Neural crest cell (in vitro differentiated cells): ENCODE measurements at regions not wholly inside any gene's neighbourhood (a gene's known extent, or its start where the extent isn't known, plus 50 kb on each side); places are given as distances from the start of the nearest gene placed in this dataset.
"Not testable (repeated sequence)": the region's sequence is repeated elsewhere in the genome, so short reads cannot be mapped to it uniquely, and the experiment has no call there.

Experiments used
- DNase-seq: peaks from one replicate; pipeline ENCODE4 v3.0.0; 2021; ENCODE audit warnings: low read depth, mixed read lengths, low spot score
- H3K27ac Mint-ChIP-seq: one replicate; pipeline ENCODE4 v1.8.0; 2021; ENCODE audit warnings: mild to moderate bottlenecking, mixed read lengths; ENCODE audit not compliant: unreplicated experiment
- H3K27me3 Mint-ChIP-seq: 2 replicates; pipeline ENCODE4 v1.8.0; 2021; ENCODE audit warnings: low read depth, mild to moderate bottlenecking, mixed read lengths
- H3K36me3 Mint-ChIP-seq: 2 replicates; pipeline ENCODE4 v1.8.0; 2021; ENCODE audit warnings: low read depth, mild to moderate bottlenecking, mixed read lengths
- H3K4me1 Mint-ChIP-seq: 2 replicates; pipeline ENCODE4 v1.8.0; 2021; ENCODE audit warnings: mixed read lengths
- H3K4me3 Mint-ChIP-seq: one replicate; pipeline ENCODE4 v1.8.0; 2021; ENCODE audit warnings: mild to moderate bottlenecking, mixed read lengths
- H3K9me3 Mint-ChIP-seq: 2 replicates; pipeline ENCODE4 v1.8.0; 2021; ENCODE audit warnings: mixed read lengths
- TF ChIP-seq, protein P1 (sequence below): fragments of 200-600 bp; sonication (generic); conservative IDR thresholded peaks from 2 replicates; pipeline ENCODE4 v1.5.0; 2021; ENCODE audit warnings: antibody characterized with exemption, mild to moderate bottlenecking

DNA sequence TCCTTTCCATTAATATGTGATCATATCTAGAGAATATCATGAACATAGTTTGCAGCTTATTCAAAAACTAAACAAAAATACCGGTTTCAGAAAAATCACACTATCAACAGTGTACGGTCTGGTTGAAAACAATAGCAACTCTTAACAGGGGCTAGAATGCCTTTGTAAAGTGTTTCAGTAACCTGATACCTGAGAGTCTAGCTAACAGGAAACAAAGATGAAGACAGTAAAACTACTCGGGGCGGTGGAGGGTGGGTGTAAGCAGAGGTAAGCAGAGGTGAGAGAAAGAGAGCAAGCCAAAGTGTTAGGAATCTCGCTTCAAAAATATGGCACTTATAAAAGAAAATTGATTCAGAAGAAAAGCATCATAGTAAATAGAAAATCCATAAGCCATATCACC, 109.0 kb upstream of the RGPD4 start:
- H3K27ac Mint-ChIP-seq, result no peak overlapping the region
- no peaks in the 10 kb centered on the region for H3K9me3 Mint-ChIP-seq
- no peaks in the 10 kb centered on the region for H3K27me3 Mint-ChIP-seq
- H3K4me1 Mint-ChIP-seq, result peaks cover 5% of the 10 kb centered on the region
- TF ChIP-seq, protein P1, sequence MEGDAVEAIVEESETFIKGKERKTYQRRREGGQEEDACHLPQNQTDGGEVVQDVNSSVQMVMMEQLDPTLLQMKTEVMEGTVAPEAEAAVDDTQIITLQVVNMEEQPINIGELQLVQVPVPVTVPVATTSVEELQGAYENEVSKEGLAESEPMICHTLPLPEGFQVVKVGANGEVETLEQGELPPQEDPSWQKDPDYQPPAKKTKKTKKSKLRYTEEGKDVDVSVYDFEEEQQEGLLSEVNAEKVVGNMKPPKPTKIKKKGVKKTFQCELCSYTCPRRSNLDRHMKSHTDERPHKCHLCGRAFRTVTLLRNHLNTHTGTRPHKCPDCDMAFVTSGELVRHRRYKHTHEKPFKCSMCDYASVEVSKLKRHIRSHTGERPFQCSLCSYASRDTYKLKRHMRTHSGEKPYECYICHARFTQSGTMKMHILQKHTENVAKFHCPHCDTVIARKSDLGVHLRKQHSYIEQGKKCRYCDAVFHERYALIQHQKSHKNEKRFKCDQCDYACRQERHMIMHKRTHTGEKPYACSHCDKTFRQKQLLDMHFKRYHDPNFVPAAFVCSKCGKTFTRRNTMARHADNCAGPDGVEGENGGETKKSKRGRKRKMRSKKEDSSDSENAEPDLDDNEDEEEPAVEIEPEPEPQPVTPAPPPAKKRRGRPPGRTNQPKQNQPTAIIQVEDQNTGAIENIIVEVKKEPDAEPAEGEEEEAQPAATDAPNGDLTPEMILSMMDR, result no peak
- no peak for DNase-seq
- no peak overlapping the region for H3K4me3 Mint-ChIP-seq
- no peaks in the 10 kb centered on the region for H3K36me3 Mint-ChIP-seq

DNA sequence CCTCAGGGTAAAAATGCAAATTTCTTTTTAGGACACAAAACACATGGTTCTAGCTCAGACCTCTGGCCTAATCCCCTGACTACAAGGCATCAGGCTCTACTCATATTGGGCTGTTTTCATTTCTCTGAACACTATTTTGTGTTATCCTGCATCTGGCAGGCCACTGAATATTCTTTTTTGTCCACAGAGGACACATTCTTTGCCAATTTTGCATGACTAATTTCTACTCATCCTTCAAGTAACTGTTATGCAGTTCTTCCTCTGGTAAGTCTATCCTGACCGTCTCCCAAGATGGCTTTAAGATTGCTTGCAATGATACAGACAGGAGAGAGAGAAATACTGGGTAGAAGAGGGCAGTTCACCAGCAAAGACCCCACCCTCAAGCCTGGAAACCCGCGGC, 107.6 kb upstream of the RGPD4 start:
- H3K27ac Mint-ChIP-seq, result no peak overlapping the region
- H3K9me3 Mint-ChIP-seq, result no peaks in the 10 kb centered on the region
- TF ChIP-seq, protein P1, result no peak
- DNase-seq, result no peak
- H3K4me1 Mint-ChIP-seq, result peaks cover 5% of the 10 kb centered on the region
- no peak overlapping the region for H3K4me3 Mint-ChIP-seq
- no peaks in the 10 kb centered on the region for H3K36me3 Mint-ChIP-seq
- no peaks in the 10 kb centered on the region for H3K27me3 Mint-ChIP-seq

DNA sequence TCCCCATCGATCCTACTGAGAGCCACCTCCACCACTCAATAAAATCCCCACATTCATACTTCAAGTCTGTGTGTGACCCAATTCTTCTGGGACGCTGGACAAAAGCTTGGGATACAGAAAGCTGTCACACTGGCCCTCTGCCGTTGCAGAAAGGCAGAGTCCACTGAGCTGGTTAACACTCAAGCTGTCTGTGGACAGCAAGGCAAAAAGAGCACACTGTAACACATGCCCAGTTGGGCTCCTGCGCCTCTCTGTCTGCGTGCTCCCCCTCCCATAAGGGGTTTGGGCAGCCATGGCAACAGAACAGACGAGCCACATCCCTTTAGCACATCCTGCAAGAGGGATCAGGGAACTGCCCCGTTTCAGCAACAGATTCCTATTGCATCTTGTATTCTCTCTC, 106.9 kb upstream of the RGPD4 start:
- peaks cover 5% of the 10 kb centered on the region for H3K4me1 Mint-ChIP-seq
- H3K9me3 Mint-ChIP-seq, result no peaks in the 10 kb centered on the region
- no peak for DNase-seq
- no peak overlapping the region for H3K27ac Mint-ChIP-seq
- H3K36me3 Mint-ChIP-seq, result no peaks in the 10 kb centered on the region
- TF ChIP-seq, protein P1, result no peak
- H3K27me3 Mint-ChIP-seq, result no peaks in the 10 kb centered on the region
- H3K4me3 Mint-ChIP-seq, result no peak overlapping the region

DNA sequence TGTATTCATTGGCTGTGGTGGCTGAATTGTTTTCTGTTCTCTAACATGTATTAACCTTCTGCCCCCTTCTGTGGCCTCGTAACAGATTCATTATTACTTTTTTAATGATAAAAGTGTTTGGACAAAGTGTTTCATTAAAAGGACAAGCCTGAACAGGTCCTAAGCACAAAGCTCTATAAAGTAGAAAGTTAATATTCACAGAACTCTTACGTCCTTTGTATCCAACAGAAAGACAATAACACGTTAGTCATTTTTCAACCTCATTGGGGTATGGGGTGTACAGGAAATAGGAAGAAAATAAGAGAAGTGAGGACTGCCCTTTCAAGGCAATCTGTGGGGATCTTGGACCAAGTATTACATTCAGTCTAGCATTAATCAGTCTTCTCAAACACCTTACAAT, 105.5 kb upstream of the RGPD4 start:
- Mint-ChIP-seq H3K4me3 (no peak overlapping the region), H3K9me3 (no peaks in the 10 kb centered on the region), H3K27me3 (no peaks in the 10 kb centered on the region), H3K27ac (no peak overlapping the region), H3K36me3 (no peaks in the 10 kb centered on the region), H3K4me1 (peaks cover 5% of the 10 kb centered on the region)
- TF ChIP-seq, protein P1, result no peak
- no peak for DNase-seq

DNA sequence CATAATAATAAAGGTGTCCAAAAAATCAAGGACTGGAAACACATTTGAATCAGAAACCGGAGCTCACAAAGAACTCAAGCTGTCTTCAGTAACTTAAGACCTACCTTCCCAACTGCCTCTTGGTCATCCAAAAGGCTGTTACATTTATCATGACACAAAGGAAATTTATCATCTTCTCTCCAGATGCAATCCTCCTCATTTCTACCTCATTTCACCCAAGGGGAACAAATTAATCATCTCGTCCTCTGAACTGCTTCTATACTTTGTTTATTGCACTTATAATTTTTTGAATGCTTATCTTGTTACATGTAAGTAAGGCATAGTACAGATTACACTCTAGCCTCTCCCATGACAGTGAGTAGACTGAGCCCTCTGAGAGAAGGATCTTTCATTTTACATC, 105.1 kb upstream of the RGPD4 start:
- Mint-ChIP-seq H3K27me3 (no peaks in the 10 kb centered on the region), H3K9me3 (no peaks in the 10 kb centered on the region), H3K4me3 (no peak overlapping the region), H3K4me1 (peaks cover 5% of the 10 kb centered on the region), H3K36me3 (no peaks in the 10 kb centered on the region), H3K27ac (no peak overlapping the region)
- TF ChIP-seq, protein P1, result no peak
- no peak for DNase-seq

DNA sequence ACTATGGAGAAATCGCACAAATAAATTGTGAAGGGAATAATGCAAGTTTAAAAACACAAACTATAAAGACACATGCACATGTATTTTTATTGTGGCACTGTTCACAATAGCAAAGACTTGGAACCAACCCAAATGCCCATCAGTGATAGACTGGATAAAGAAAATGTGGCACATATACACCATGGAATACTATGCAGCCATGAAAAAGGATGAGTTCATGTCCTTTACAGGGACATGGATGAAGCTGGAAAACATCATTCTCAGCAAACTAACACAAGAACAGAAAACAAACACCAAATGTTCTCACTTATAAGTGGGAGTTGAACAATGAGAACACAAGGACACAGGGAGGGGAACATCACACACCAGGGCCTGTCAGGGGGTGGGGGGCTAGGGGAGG, 100.9 kb upstream of the RGPD4 start:
- not testable (repeated sequence) for H3K27ac Mint-ChIP-seq, H3K27me3 Mint-ChIP-seq, H3K36me3 Mint-ChIP-seq, H3K4me1 Mint-ChIP-seq, H3K4me3 Mint-ChIP-seq, DNase-seq, H3K9me3 Mint-ChIP-seq
